ENCODE measurements at regions not wholly inside any gene's neighbourhood (a gene's known extent, or its start where the extent isn't known, plus 50 kb on each side); places are given as distances from the start of the nearest gene placed in this dataset.

GRCh38 chr6:91266156-91266555 lies 679.3 kb upstream of the MAP3K7 start:
- H3K27me3 Mint-ChIP-seq (ENCODE audit: unreplicated experiment) = no peaks in the 10 kb centered on the region
- no peaks in the 10 kb centered on the region for H3K36me3 Mint-ChIP-seq (ENCODE audit: unreplicated experiment)
- peaks cover 34% of the 10 kb centered on the region for H3K4me1 Mint-ChIP-seq (ENCODE audit: unreplicated experiment)
- H3K27ac Mint-ChIP-seq (ENCODE audit: unreplicated experiment) = no peak overlapping the region
- no peak for TF ChIP-seq CTCF (IDR thresholded peaks at IDR 0.05)
- no peak for DNase-seq (ENCODE audit: extremely low spot score, unreplicated experiment)
- no peak overlapping the region for H3K4me3 Mint-ChIP-seq (ENCODE audit: unreplicated experiment)
- H3K9me3 Mint-ChIP-seq (ENCODE audit: unreplicated experiment) = peaks cover 13% of the 10 kb centered on the region

GRCh38 chr6:91243436-91243835 lies 656.6 kb upstream of the MAP3K7 start:
- Mint-ChIP-seq H3K9me3 (ENCODE audit: unreplicated experiment) (no peaks in the 10 kb centered on the region), H3K27me3 (ENCODE audit: unreplicated experiment) (no peaks in the 10 kb centered on the region)

GRCh38 chr6:91242614-91242949 lies 655.7 kb upstream of the MAP3K7 start:
- no peaks in the 10 kb centered on the region for H3K36me3 Mint-ChIP-seq (ENCODE audit: unreplicated experiment)
- no peaks in the 10 kb centered on the region for H3K27me3 Mint-ChIP-seq (ENCODE audit: unreplicated experiment)
- TF ChIP-seq CTCF (IDR thresholded peaks at IDR 0.05) = no peak
- H3K9me3 Mint-ChIP-seq (ENCODE audit: unreplicated experiment) = no peaks in the 10 kb centered on the region
- DNase-seq (ENCODE audit: extremely low spot score, unreplicated experiment) = no peak
- peaks cover 9% of the 10 kb centered on the region for H3K4me1 Mint-ChIP-seq (ENCODE audit: unreplicated experiment)
- no peak overlapping the region for H3K27ac Mint-ChIP-seq (ENCODE audit: unreplicated experiment)
- H3K4me3 Mint-ChIP-seq (ENCODE audit: unreplicated experiment) = no peak overlapping the region

More at GRCh38 chr6:91243436-91243835, 656.6 kb upstream of the MAP3K7 start:
- no peak for DNase-seq (ENCODE audit: extremely low spot score, unreplicated experiment)
- no peak for TF ChIP-seq CTCF (IDR thresholded peaks at IDR 0.05)
- peaks cover 7% of the 10 kb centered on the region for H3K4me1 Mint-ChIP-seq (ENCODE audit: unreplicated experiment)
- H3K36me3 Mint-ChIP-seq (ENCODE audit: unreplicated experiment) = no peaks in the 10 kb centered on the region
- H3K27ac Mint-ChIP-seq (ENCODE audit: unreplicated experiment) = no peak overlapping the region
- no peak overlapping the region for H3K4me3 Mint-ChIP-seq (ENCODE audit: unreplicated experiment)

- TF ChIP-seq CTCF (IDR thresholded peaks at IDR 0.05) = no peak
- no peak overlapping the region for H3K27ac Mint-ChIP-seq (ENCODE audit: unreplicated experiment)
- no peaks in the 10 kb centered on the region for H3K9me3 Mint-ChIP-seq (ENCODE audit: unreplicated experiment)
- H3K27me3 Mint-ChIP-seq (ENCODE audit: unreplicated experiment) = no peaks in the 10 kb centered on the region
- no peak for DNase-seq (ENCODE audit: extremely low spot score, unreplicated experiment)
- H3K36me3 Mint-ChIP-seq (ENCODE audit: unreplicated experiment) = no peaks in the 10 kb centered on the region
- H3K4me1 Mint-ChIP-seq (ENCODE audit: unreplicated experiment) = peaks cover 9% of the 10 kb centered on the region
- H3K4me3 Mint-ChIP-seq (ENCODE audit: unreplicated experiment) = no peak overlapping the region
Observed at GRCh38 chr6:91241946-91242613, 655.2 kb upstream of the MAP3K7 start.

GRCh38 chr6:91240878-91241603 lies 654.2 kb upstream of the MAP3K7 start:
- no peak for DNase-seq (ENCODE audit: extremely low spot score, unreplicated experiment)
- no peak for TF ChIP-seq CTCF (IDR thresholded peaks at IDR 0.05)
- Mint-ChIP-seq H3K27ac (ENCODE audit: unreplicated experiment) (no peak overlapping the region), H3K9me3 (ENCODE audit: unreplicated experiment) (no peaks in the 10 kb centered on the region), H3K27me3 (ENCODE audit: unreplicated experiment) (no peaks in the 10 kb centered on the region), H3K36me3 (ENCODE audit: unreplicated experiment) (no peaks in the 10 kb centered on the region), H3K4me3 (ENCODE audit: unreplicated experiment) (no peak overlapping the region), H3K4me1 (ENCODE audit: unreplicated experiment) (peaks cover 9% of the 10 kb centered on the region)

Measured in osteocyte (in vitro differentiated cells).